Astrocyte of the cerebellum (primary cell): ENCODE measurements at regions not wholly inside any gene's neighbourhood (a gene's known extent, or its start where the extent isn't known, plus 50 kb on each side); places are given as distances from the start of the nearest gene placed in this dataset.

ENCODE experiments used
- DNase-seq: peaks from one replicate; pipeline ENCODE4 v3.0.0-alpha.2; 2011; ENCODE audit warnings: low read depth
- H3K4me3 ChIP-seq: 2 replicates; pipeline ENCODE4 v1.5.1; 2011; ENCODE audit warnings: mild to moderate bottlenecking, low read depth, low read length, moderate library complexity
- CTCF ChIP-seq: IDR thresholded peaks from 2 replicates; pipeline ENCODE4 v1.5.1; 2012; ENCODE audit warnings: low read length, low read depth, moderate library complexity, mild to moderate bottlenecking; ENCODE audit errors: missing control alignments
- in situ Hi-C: cut with HindIII; loops from 2 replicates; pipeline ENCODE4 v1.10.0; 2017; ENCODE audit warnings: low sequenced_read_pairs

GRCh38 chr1:53384796-53385195, 56.9 kb upstream of the LRP8 start:
- H3K4me3 ChIP-seq, result no peak overlapping the region
- DNase-seq, result no peak
- TF ChIP-seq CTCF, result no peak
- in situ Hi-C loops, result loop anchor here (5.0 kb wide), 1 partner anchor 42 kb away; no protein-coding TSS in a partner anchor

- in situ Hi-C loops, result no loop called here
- H3K4me3 ChIP-seq, result no peak overlapping the region
- TF ChIP-seq CTCF, result no peak
- DNase-seq, result no peak
Measured at GRCh38 chr1:53385276-53386225, 57.7 kb upstream of the LRP8 start.

GRCh38 chr1:53388963-53389362, 61.1 kb upstream of the LRP8 start:
- in situ Hi-C loops, result no loop called here
- no peak for TF ChIP-seq CTCF
- no peak overlapping the region for H3K4me3 ChIP-seq

GRCh38 chr1:53390261-53390660, 62.4 kb upstream of the LRP8 start:
- no peak for TF ChIP-seq CTCF
- in situ Hi-C loops, result no loop called here
- DNase-seq, result no peak
- no peak overlapping the region for H3K4me3 ChIP-seq

More at GRCh38 chr1:53388963-53389362, 61.1 kb upstream of the LRP8 start:
- no peak for DNase-seq

GRCh38 chr1:53390736-53391135, 62.9 kb upstream of the LRP8 start:
- no peak for TF ChIP-seq CTCF
- DNase-seq, result no peak
- H3K4me3 ChIP-seq, result no peak overlapping the region
- in situ Hi-C loops, result no loop called here

GRCh38 chr1:53391296-53391695, 63.4 kb upstream of the LRP8 start:
- no peak for TF ChIP-seq CTCF
- in situ Hi-C loops, result no loop called here
- DNase-seq, result no peak
- no peak overlapping the region for H3K4me3 ChIP-seq
